ENCODE measurements at regions not wholly inside any gene's neighbourhood (a gene's known extent, or its start where the extent isn't known, plus 50 kb on each side); places are given as distances from the start of the nearest gene placed in this dataset.

DNA sequence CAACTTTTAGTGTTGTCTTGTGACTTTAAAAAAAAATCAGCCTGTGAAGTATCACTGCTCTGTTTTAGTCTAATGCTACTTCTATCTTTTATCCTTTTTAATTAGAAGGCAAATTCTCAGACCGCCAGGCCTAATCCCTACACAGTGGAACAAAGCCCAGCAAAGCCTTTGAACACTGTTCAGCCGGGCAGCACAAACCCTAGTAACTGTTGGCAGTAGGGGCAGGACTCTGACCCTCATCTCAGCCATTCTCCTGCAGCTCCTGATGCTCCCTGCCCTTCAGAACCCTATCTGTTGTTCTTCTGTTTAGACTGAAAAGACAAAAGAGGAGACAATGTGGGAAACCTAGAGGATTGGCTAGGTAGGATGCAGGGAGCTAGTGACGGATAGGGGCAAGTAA is 78.0 kb upstream of the OTX2 start:
- TF ChIP-seq CTCF (conservative IDR thresholded peaks at IDR 0.05): no peak
- no peak for TF ChIP-seq ZFX (IDR thresholded peaks at IDR 0.05)
